Naive thymus-derived CD8-positive, alpha-beta T cell (primary cell): ENCODE measurements at regions not wholly inside any gene's neighbourhood (a gene's known extent, or its start where the extent isn't known, plus 50 kb on each side); places are given as distances from the start of the nearest gene placed in this dataset.

Experiments
- ATAC-seq, 2 donors: fragments of 150-1000 bp; cut with Tn5 transposase in 1 of 2; sonication (Bioruptor Pico), chemical (Tn5 transposase) in 1 of 2; 1 replicate in 1 of 2; 2 replicates in 1 of 2; pipeline ENCODE4 v1.10.0; 2021; ENCODE audit warnings: mild to moderate bottlenecking in 2 of 2, moderate library complexity in 2 of 2
- POLR2A ChIA-PET: fragments of 350-600 bp; sonication (Branson Sonifier 250); formaldehyde crosslinking; loops from one replicate; lab custom pipeline; 2021; ENCODE audit warnings: antibody characterized with exemption; lab: Charles Lee
- DNase-seq, 10 donors: peaks; one replicate each; pipeline versions ENCODE4 v3.0.0 to v3.0.0-alpha.2; 2020 to 2022
- H3K27ac Mint-ChIP-seq, 10 donors: one replicate each; pipeline ENCODE4 v1.8.0; 2020 to 2022; ENCODE audit warnings: mild to moderate bottlenecking in 10 of 10, mixed read lengths in 10 of 10, moderate library complexity in 4 of 10, inconsistent platforms in 1 of 10
- H3K27me3 Mint-ChIP-seq, 5 donors: one replicate each; pipeline ENCODE4 v1.8.0; 2021 to 2022; ENCODE audit warnings: mixed read lengths in 5 of 5
- H3K36me3 Mint-ChIP-seq, 3 donors: one replicate each; pipeline ENCODE4 v1.8.0; 2020 to 2022; ENCODE audit warnings: mixed read lengths in 3 of 3, mild to moderate bottlenecking in 2 of 3, inconsistent platforms in 1 of 3
- H3K4me1 Mint-ChIP-seq, 4 donors: one replicate each; pipeline ENCODE4 v1.8.0; 2021 to 2022; ENCODE audit warnings: mixed read lengths in 4 of 4
- H3K4me3 Mint-ChIP-seq, 10 donors: one replicate each; pipeline ENCODE4 v1.8.0; 2020 to 2022; ENCODE audit warnings: mild to moderate bottlenecking in 10 of 10, mixed read lengths in 10 of 10, moderate library complexity in 6 of 10, inconsistent platforms in 1 of 10
- H3K9me3 Mint-ChIP-seq, 9 donors: one replicate each; pipeline ENCODE4 v1.8.0; 2020 to 2022; ENCODE audit warnings: mixed read lengths in 9 of 9, mild to moderate bottlenecking in 3 of 9, inconsistent platforms in 1 of 9, moderate library complexity in 1 of 9

GRCh38 chr10:31707093-31708039 is 221.3 kb downstream of the ARHGAP12 start:
- DNase-seq (peak in 4 of 10 donors; percentile 2 to 14 (median 14)), ATAC-seq (peak; percentile 55 to 62)
- Mint-ChIP-seq H3K27me3 (peaks cover 0 to 7% (median 0%) of the 10 kb centered on the region in 5 donors), H3K9me3 (peaks cover 0 to 37% (median 17%) of the 10 kb centered on the region in 9 donors), H3K4me3 (peak overlapping the region; percentile 23 to 74 (median 55)), H3K36me3 (peaks cover 0 to 27% (median 21%) of the 10 kb centered on the region in 3 donors), H3K27ac (peak overlapping the region in 8 of 10 donors; percentile 8 to 85 (median 60)), H3K4me1 (peaks cover 9 to 39% (median 17%) of the 10 kb centered on the region in 4 donors)
- POLR2A ChIA-PET, result no interaction called here

GRCh38 chr10:31706464-31707092 is 222.1 kb downstream of the ARHGAP12 start:
- peaks cover 9 to 47% (median 17%) of the 10 kb centered on the region in 4 donors for H3K4me1 Mint-ChIP-seq
- ATAC-seq, result no peak
- peak overlapping the region in 3 of 10 donors; percentile 7 to 45 (median 28) for H3K27ac Mint-ChIP-seq
- H3K36me3 Mint-ChIP-seq, result peaks cover 0 to 19% (median 13%) of the 10 kb centered on the region in 3 donors
- peaks cover 0 to 7% (median 0%) of the 10 kb centered on the region in 5 donors for H3K27me3 Mint-ChIP-seq
- H3K4me3 Mint-ChIP-seq, result peak overlapping the region in 2 of 10 donors; percentile 46 to 70
- H3K9me3 Mint-ChIP-seq, result peaks cover 0 to 29% (median 11%) of the 10 kb centered on the region in 9 donors
- no peak for DNase-seq
- POLR2A ChIA-PET, result no interaction called here

- Mint-ChIP-seq H3K27me3 (peaks cover 0 to 7% (median 0%) of the 10 kb centered on the region in 5 donors), H3K4me1 (peaks cover 13 to 56% (median 17%) of the 10 kb centered on the region in 4 donors), H3K9me3 (peaks cover 0 to 15% (median 5%) of the 10 kb centered on the region in 9 donors), H3K36me3 (peaks cover 0 to 7% (median 5%) of the 10 kb centered on the region in 3 donors), H3K4me3 (no peak overlapping the region), H3K27ac (no peak overlapping the region)
- POLR2A ChIA-PET, result no interaction called here
- ATAC-seq (no peak), DNase-seq (no peak)
Observed at GRCh38 chr10:31705136-31705535, 223.5 kb downstream of the ARHGAP12 start.

GRCh38 chr10:31704195-31704594 is 224.4 kb downstream of the ARHGAP12 start:
- peaks cover 0 to 7% (median 0%) of the 10 kb centered on the region in 9 donors for H3K9me3 Mint-ChIP-seq
- H3K4me3 Mint-ChIP-seq, result peak overlapping the region in 1 of 10 donors; percentile 54
- POLR2A ChIA-PET, result no interaction called here
- peak overlapping the region in 1 of 10 donors; percentile 62 for H3K27ac Mint-ChIP-seq
- H3K36me3 Mint-ChIP-seq, result no peaks in the 10 kb centered on the region
- H3K4me1 Mint-ChIP-seq, result peaks cover 13 to 52% (median 17%) of the 10 kb centered on the region in 4 donors
- DNase-seq (no peak), ATAC-seq (no peak)
- peaks cover 0 to 9% (median 0%) of the 10 kb centered on the region in 5 donors for H3K27me3 Mint-ChIP-seq

DNA sequence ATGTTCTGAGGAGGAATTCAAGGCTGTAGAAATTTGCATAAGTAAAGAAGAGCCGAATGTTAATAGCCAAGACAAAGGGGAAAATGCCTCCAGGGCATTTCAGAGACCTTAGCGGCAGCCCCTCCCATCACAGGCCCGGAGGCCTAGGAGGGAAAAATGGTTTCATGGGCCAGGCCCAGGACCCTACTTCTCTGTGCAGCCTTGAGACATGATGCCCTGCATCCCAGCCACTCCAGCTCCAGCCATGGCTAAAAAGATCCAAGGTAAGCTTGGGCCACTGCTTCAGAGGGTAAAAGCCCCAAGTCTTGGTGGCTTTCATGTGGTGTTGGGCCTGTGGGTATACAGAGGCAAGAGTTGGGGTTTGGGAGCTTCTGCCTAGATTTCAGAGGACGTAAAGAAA is 225.7 kb downstream of the ARHGAP12 start:
- ATAC-seq (no peak), DNase-seq (no peak)
- Mint-ChIP-seq H3K4me1 (peaks cover 12 to 42% (median 13%) of the 10 kb centered on the region in 4 donors), H3K27me3 (peaks cover 0 to 11% (median 0%) of the 10 kb centered on the region in 5 donors), H3K9me3 (peaks cover 0 to 7% (median 0%) of the 10 kb centered on the region in 9 donors), H3K36me3 (no peaks in the 10 kb centered on the region), H3K4me3 (no peak overlapping the region), H3K27ac (no peak overlapping the region)
- POLR2A ChIA-PET, result no interaction called here

DNA sequence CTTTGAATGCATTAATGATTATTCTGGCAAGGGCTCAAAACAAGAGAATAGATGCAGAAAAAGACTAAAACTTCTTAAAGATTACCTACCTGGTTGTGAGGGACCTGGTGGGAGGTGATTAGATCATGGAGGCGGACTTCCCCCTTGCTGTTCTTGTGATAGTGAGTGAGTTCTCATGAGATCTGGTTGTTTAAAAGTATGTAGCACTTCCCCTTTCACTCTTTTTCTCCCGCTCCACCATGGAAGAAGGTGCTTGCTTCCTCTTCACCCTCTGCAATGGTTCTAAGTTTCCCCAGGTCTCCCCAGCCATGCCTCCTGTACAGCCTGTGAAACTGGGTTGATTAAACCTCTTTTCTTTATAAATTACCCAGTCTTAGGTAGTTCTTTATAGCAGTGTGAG is 226.6 kb downstream of the ARHGAP12 start:
- Mint-ChIP-seq H3K27me3 (peaks cover 0 to 13% (median 0%) of the 10 kb centered on the region in 5 donors), H3K36me3 (no peaks in the 10 kb centered on the region), H3K4me3 (no peak overlapping the region), H3K9me3 (peaks cover 0 to 7% (median 0%) of the 10 kb centered on the region in 9 donors), H3K4me1 (peaks cover 2 to 37% (median 6%) of the 10 kb centered on the region in 4 donors), H3K27ac (peak overlapping the region in 1 of 10 donors; percentile 73)
- DNase-seq (no peak), ATAC-seq (no peak)
- POLR2A ChIA-PET, result no interaction called here

DNA sequence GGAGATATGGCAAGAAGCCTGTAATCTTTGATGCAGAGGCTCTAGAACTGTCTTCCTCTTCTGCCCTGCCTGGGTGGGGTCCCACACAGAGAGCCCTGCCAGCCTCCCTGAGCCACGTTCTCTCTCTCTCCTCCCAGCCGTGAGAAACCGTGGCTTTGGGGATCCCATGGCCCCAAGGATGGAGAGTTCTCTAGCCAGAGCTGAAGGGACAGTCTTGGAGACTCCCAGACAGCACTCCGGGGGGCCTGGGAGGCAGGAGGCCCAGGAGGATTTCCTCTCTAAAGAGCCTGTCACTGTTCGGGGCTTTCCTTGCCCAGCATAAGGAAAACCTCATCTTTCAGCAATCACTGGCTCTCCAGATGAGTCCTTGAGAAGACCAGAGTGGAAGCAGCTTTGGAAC is 227.1 kb downstream of the ARHGAP12 start:
- no peak overlapping the region for H3K4me3 Mint-ChIP-seq
- peaks cover 0 to 7% (median 0%) of the 10 kb centered on the region in 9 donors for H3K9me3 Mint-ChIP-seq
- peaks cover 0 to 9% (median 0%) of the 10 kb centered on the region in 5 donors for H3K27me3 Mint-ChIP-seq
- POLR2A ChIA-PET, result no interaction called here
- H3K4me1 Mint-ChIP-seq, result peaks cover 0 to 33% (median 2%) of the 10 kb centered on the region in 4 donors
- H3K27ac Mint-ChIP-seq, result peak overlapping the region in 1 of 10 donors; percentile 12
- H3K36me3 Mint-ChIP-seq, result no peaks in the 10 kb centered on the region
- ATAC-seq (no peak), DNase-seq (no peak)

GRCh38 chr10:31700181-31700611 is 228.4 kb downstream of the ARHGAP12 start:
- Mint-ChIP-seq H3K27ac (peak overlapping the region in 3 of 10 donors; percentile 15 to 73 (median 54)), H3K4me3 (peak overlapping the region in 1 of 10 donors; percentile 5), H3K27me3 (peaks cover 0 to 8% (median 0%) of the 10 kb centered on the region in 5 donors), H3K9me3 (peaks cover 0 to 7% (median 0%) of the 10 kb centered on the region in 9 donors), H3K36me3 (no peaks in the 10 kb centered on the region), H3K4me1 (peaks cover 0 to 26% (median 2%) of the 10 kb centered on the region in 4 donors)
- DNase-seq, result no peak
- ATAC-seq, result no peak
- POLR2A ChIA-PET, result no interaction called here

DNA sequence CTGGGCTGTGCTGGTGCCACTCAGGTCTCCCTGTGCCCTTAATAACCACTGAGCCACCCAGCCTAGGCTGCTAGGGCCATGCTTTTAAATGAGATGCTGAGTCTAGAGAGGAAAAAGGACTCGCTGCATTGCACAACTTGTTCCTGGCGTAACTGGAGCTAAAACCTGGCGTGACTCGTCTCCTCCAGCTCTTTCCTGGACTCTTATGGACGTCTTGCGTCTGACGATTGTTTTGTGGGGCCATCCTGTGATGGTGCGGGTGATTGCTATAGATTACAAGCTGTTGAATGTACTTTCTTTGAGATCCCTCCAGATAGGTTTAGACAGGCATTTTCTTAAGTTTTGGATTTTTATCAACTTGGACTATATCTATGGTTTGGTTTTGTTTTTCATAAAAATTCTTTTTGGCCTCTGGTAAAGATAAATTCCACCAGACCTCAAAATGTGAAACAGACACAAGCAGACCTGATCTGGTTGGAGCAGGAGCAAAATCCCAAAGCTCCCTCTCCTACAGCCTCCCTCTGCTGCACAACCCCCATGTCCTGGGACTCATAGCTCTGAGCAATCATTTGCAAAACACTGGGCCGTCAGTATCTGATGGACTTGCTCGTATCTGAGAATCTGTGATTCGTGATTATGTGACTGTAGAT is 230.3 kb downstream of the ARHGAP12 start:
- peaks cover 0 to 7% (median 0%) of the 10 kb centered on the region in 9 donors for H3K9me3 Mint-ChIP-seq
- H3K4me3 Mint-ChIP-seq, result no peak overlapping the region
- H3K4me1 Mint-ChIP-seq, result peaks cover 0 to 23% (median 2%) of the 10 kb centered on the region in 4 donors
- ATAC-seq (no peak), DNase-seq (no peak)
- peaks cover 0 to 8% (median 0%) of the 10 kb centered on the region in 5 donors for H3K27me3 Mint-ChIP-seq
- POLR2A ChIA-PET, result no interaction called here
- H3K36me3 Mint-ChIP-seq, result no peaks in the 10 kb centered on the region
- no peak overlapping the region for H3K27ac Mint-ChIP-seq

GRCh38 chr10:31697271-31698180 is 231.1 kb downstream of the ARHGAP12 start:
- no peak for DNase-seq
- ATAC-seq, result no peak
- peaks cover 0 to 1% (median 0%) of the 10 kb centered on the region in 9 donors for H3K9me3 Mint-ChIP-seq
- POLR2A ChIA-PET, result no interaction called here
- peaks cover 0 to 8% (median 0%) of the 10 kb centered on the region in 5 donors for H3K27me3 Mint-ChIP-seq
- H3K4me3 Mint-ChIP-seq, result no peak overlapping the region
- H3K36me3 Mint-ChIP-seq, result no peaks in the 10 kb centered on the region
- peaks cover 0 to 23% (median 2%) of the 10 kb centered on the region in 4 donors for H3K4me1 Mint-ChIP-seq
- H3K27ac Mint-ChIP-seq, result no peak overlapping the region
